HL-60 (cell line): ENCODE measurements at regions not wholly inside any gene's neighbourhood (a gene's known extent, or its start where the extent isn't known, plus 50 kb on each side); places are given as distances from the start of the nearest gene placed in this dataset.

ENCODE experiments used
- DNase-seq, 2 experiments: peaks; one replicate each; pipeline ENCODE4 v3.0.0-alpha.2; 2010 to 2020; ENCODE audit warnings: low read depth in 1 of 2, low spot score in 1 of 2
- H3K27ac ChIP-seq: fragments of 250-450 bp; sonication (Bioruptor Pico); replicated peaks from 2 replicates; pipeline ENCODE4 v1.5.1; 2020; ENCODE audit warnings: mild to moderate bottlenecking, moderate library complexity
- H3K27me3 ChIP-seq: fragments of 250-450 bp; sonication (Bioruptor Pico); 2 replicates; pipeline ENCODE4 v1.5.1; 2021; ENCODE audit warnings: mild to moderate bottlenecking, moderate library complexity; ENCODE audit not compliant: insufficient read depth, poor library complexity, severe bottlenecking
- H3K4me3 ChIP-seq: replicated peaks from 2 replicates; pipeline ENCODE4 v1.5.1; 2011; ENCODE audit warnings: mild to moderate bottlenecking, control low read depth, low read length; ENCODE audit not compliant: insufficient read depth
- CTCF ChIP-seq: IDR thresholded peaks from one replicate; pipeline ENCODE4 v1.5.1; 2011; ENCODE audit warnings: low read length, control low read depth, inconsistent platforms; ENCODE audit not compliant: insufficient read depth
- GABPA ChIP-seq: IDR thresholded peaks from 2 replicates; pipeline ENCODE4 v1.6.1; 2012; ENCODE audit warnings: low read depth
- POLR2AphosphoS5 ChIP-seq: IDR thresholded peaks from 2 replicates; pipeline ENCODE4 v1.6.1; 2012; ENCODE audit warnings: low read depth
- SPI1 ChIP-seq: IDR thresholded peaks from 2 replicates; pipeline ENCODE4 v1.6.1; 2012; ENCODE audit warnings: low read depth, mild to moderate bottlenecking, borderline replicate concordance
- TF ChIP-seq, protein P1 (sequence below): IDR thresholded peaks from 2 replicates; pipeline ENCODE4 v1.6.1; 2012; ENCODE audit warnings: low read depth; ENCODE audit not compliant: insufficient replicate concordance

GRCh38 chr5:99788482-99788881 lies 746.7 kb upstream of the FAM174A start:
- no peak overlapping the region for H3K4me3 ChIP-seq
- TF ChIP-seq CTCF: no peak
- no peak for TF ChIP-seq GABPA
- no peak for TF ChIP-seq SPI1
- TF ChIP-seq POLR2AphosphoS5: no peak
- TF ChIP-seq, protein P1, sequence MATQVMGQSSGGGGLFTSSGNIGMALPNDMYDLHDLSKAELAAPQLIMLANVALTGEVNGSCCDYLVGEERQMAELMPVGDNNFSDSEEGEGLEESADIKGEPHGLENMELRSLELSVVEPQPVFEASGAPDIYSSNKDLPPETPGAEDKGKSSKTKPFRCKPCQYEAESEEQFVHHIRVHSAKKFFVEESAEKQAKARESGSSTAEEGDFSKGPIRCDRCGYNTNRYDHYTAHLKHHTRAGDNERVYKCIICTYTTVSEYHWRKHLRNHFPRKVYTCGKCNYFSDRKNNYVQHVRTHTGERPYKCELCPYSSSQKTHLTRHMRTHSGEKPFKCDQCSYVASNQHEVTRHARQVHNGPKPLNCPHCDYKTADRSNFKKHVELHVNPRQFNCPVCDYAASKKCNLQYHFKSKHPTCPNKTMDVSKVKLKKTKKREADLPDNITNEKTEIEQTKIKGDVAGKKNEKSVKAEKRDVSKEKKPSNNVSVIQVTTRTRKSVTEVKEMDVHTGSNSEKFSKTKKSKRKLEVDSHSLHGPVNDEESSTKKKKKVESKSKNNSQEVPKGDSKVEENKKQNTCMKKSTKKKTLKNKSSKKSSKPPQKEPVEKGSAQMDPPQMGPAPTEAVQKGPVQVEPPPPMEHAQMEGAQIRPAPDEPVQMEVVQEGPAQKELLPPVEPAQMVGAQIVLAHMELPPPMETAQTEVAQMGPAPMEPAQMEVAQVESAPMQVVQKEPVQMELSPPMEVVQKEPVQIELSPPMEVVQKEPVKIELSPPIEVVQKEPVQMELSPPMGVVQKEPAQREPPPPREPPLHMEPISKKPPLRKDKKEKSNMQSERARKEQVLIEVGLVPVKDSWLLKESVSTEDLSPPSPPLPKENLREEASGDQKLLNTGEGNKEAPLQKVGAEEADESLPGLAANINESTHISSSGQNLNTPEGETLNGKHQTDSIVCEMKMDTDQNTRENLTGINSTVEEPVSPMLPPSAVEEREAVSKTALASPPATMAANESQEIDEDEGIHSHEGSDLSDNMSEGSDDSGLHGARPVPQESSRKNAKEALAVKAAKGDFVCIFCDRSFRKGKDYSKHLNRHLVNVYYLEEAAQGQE: no peak
- no peaks in the 10 kb centered on the region for H3K27me3 ChIP-seq
- DNase-seq: no peak
- H3K27ac ChIP-seq: no peak overlapping the region

DNA sequence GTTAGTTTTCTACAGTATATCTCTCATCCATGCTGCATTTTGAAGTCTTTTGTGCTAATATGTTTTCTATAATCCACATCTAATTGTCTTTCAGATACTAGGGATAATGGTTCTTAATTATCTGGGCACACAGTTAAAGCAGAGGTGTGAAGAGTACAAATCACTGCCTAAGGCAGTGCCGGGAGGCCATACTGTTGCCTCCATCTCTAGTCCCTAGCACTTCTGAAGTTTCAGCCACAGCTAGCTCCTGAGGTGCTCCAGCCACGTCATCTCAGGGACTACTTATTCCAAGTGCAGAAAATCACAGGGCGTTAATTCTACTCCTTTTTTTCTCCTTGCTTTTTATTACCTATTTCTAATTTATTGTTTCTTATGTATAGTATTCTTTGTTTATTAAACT lies 760.0 kb upstream of the FAM174A start:
- DNase-seq: no peak

GRCh38 chr5:99773290-99773689 lies 761.9 kb upstream of the FAM174A start:
- H3K27ac ChIP-seq: no peak overlapping the region
- TF ChIP-seq GABPA (no peak), CTCF (no peak), SPI1 (no peak), POLR2AphosphoS5 (no peak)
- TF ChIP-seq, protein P1: no peak
- DNase-seq: no peak
- no peaks in the 10 kb centered on the region for H3K27me3 ChIP-seq
- H3K4me3 ChIP-seq: no peak overlapping the region

More for the DNA sequence above, 760.0 kb upstream of the FAM174A start:
- Histone ChIP-seq H3K4me3 (no peak overlapping the region), H3K27me3 (no peaks in the 10 kb centered on the region), H3K27ac (no peak overlapping the region)
- TF ChIP-seq, protein P1: no peak
- TF ChIP-seq GABPA (no peak), CTCF (no peak), POLR2AphosphoS5 (no peak), SPI1 (no peak)
